22Rv1 (cell line): ENCODE measurements at regions not wholly inside any gene's neighbourhood (a gene's known extent, or its start where the extent isn't known, plus 50 kb on each side); places are given as distances from the start of the nearest gene placed in this dataset.

Experiments
- ZFX ChIP-seq: fragments of 450-650 bp; IDR thresholded peaks from 2 replicates; pipeline ENCODE4 v1.6.1; 2017; ENCODE audit warnings: antibody characterized with exemption, borderline replicate concordance
- TF ChIP-seq, protein P1 (sequence below): fragments of 450-650 bp; IDR thresholded peaks from 2 replicates; pipeline ENCODE4 v1.5.1; 2017; ENCODE audit warnings: mild to moderate bottlenecking

DNA sequence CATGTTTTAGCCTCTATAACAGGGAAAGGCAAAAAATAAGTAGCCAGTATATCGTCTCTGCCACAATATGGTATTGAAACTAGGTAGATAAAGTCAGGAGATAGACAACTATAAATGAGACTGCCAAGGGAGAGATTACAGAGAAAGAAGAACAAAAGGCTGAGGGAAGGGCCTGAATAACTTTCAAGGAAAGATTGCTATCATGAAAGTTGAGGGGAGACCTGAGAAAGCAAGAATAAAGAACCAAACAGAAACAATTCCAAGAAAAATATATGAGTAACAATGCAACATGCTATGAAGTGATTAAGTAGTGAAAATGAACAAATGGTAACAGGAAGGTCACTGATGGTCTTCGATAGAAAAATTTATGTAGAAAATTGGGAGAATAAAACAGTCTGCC, 690.1 kb downstream of the METTL15 start:
- TF ChIP-seq, protein P1, sequence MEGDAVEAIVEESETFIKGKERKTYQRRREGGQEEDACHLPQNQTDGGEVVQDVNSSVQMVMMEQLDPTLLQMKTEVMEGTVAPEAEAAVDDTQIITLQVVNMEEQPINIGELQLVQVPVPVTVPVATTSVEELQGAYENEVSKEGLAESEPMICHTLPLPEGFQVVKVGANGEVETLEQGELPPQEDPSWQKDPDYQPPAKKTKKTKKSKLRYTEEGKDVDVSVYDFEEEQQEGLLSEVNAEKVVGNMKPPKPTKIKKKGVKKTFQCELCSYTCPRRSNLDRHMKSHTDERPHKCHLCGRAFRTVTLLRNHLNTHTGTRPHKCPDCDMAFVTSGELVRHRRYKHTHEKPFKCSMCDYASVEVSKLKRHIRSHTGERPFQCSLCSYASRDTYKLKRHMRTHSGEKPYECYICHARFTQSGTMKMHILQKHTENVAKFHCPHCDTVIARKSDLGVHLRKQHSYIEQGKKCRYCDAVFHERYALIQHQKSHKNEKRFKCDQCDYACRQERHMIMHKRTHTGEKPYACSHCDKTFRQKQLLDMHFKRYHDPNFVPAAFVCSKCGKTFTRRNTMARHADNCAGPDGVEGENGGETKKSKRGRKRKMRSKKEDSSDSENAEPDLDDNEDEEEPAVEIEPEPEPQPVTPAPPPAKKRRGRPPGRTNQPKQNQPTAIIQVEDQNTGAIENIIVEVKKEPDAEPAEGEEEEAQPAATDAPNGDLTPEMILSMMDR, result no peak
- no peak for TF ChIP-seq ZFX
